Activated naive CD8-positive, alpha-beta T cell treated with anti-CD3 and anti-CD28 coated beads, Interleukin-2, amount 10 ng/mL, durations not matched to agents 7 days and 5 days (primary cell): ENCODE measurements at regions not wholly inside any gene's neighbourhood (a gene's known extent, or its start where the extent isn't known, plus 50 kb on each side); places are given as distances from the start of the nearest gene placed in this dataset.

Experiments used
- ATAC-seq: fragments of 150-1000 bp; cut with Tn5 transposase; one replicate; pipeline ENCODE4 v1.10.0; 2021; ENCODE audit warnings: low read depth, moderate library complexity
- POLR2A ChIA-PET: fragments of 350-600 bp; sonication (Branson Sonifier 250); formaldehyde crosslinking; loops from one replicate; lab custom pipeline; 2021; ENCODE audit warnings: antibody characterized with exemption; lab: Charles Lee
- DNase-seq: peaks from one replicate; pipeline ENCODE4 v3.0.0; 2021
- H3K27ac Mint-ChIP-seq: one replicate; pipeline ENCODE4 v1.8.0; 2022; ENCODE audit warnings: mild to moderate bottlenecking, mixed read lengths
- H3K27me3 Mint-ChIP-seq: one replicate; pipeline ENCODE4 v1.8.0; 2022; ENCODE audit warnings: mild to moderate bottlenecking, moderate library complexity, mixed read lengths
- H3K36me3 Mint-ChIP-seq: one replicate; pipeline ENCODE4 v1.8.0; 2021; ENCODE audit warnings: mild to moderate bottlenecking, mixed read lengths
- H3K4me1 Mint-ChIP-seq: one replicate; pipeline ENCODE4 v1.8.0; 2021; ENCODE audit warnings: mixed read lengths
- H3K4me3 Mint-ChIP-seq: one replicate; pipeline ENCODE4 v1.8.0; 2022; ENCODE audit warnings: mild to moderate bottlenecking, moderate library complexity, mixed read lengths
- H3K9me3 Mint-ChIP-seq: one replicate; pipeline ENCODE4 v1.8.0; 2021; ENCODE audit warnings: mixed read lengths

GRCh38 chr5:53333160-53333559 is 147.3 kb upstream of the FST start:
- H3K36me3 Mint-ChIP-seq: no peaks in the 10 kb centered on the region
- no peak for ATAC-seq
- H3K9me3 Mint-ChIP-seq: no peaks in the 10 kb centered on the region
- H3K27me3 Mint-ChIP-seq: peaks cover 2% of the 10 kb centered on the region
- H3K27ac Mint-ChIP-seq: no peak overlapping the region
- POLR2A ChIA-PET: no interaction called here
- no peaks in the 10 kb centered on the region for H3K4me1 Mint-ChIP-seq
- DNase-seq: no peak
- H3K4me3 Mint-ChIP-seq: no peak overlapping the region

GRCh38 chr5:53334431-53334941 is 145.9 kb upstream of the FST start:
- no peak for ATAC-seq
- no peaks in the 10 kb centered on the region for H3K9me3 Mint-ChIP-seq
- POLR2A ChIA-PET: no interaction called here
- no peak overlapping the region for H3K4me3 Mint-ChIP-seq
- H3K27ac Mint-ChIP-seq: no peak overlapping the region
- no peaks in the 10 kb centered on the region for H3K4me1 Mint-ChIP-seq
- no peak for DNase-seq
- peaks cover 6% of the 10 kb centered on the region for H3K27me3 Mint-ChIP-seq
- no peaks in the 10 kb centered on the region for H3K36me3 Mint-ChIP-seq

GRCh38 chr5:53335115-53335514 is 145.3 kb upstream of the FST start:
- H3K27ac Mint-ChIP-seq: no peak overlapping the region
- no peak overlapping the region for H3K4me3 Mint-ChIP-seq
- no peaks in the 10 kb centered on the region for H3K9me3 Mint-ChIP-seq
- no peaks in the 10 kb centered on the region for H3K36me3 Mint-ChIP-seq
- POLR2A ChIA-PET: no interaction called here
- no peak for ATAC-seq
- peaks cover 6% of the 10 kb centered on the region for H3K27me3 Mint-ChIP-seq
- no peak for DNase-seq
- H3K4me1 Mint-ChIP-seq: no peaks in the 10 kb centered on the region

- Mint-ChIP-seq H3K36me3 (no peaks in the 10 kb centered on the region), H3K4me1 (no peaks in the 10 kb centered on the region), H3K4me3 (no peak overlapping the region), H3K27me3 (peaks cover 6% of the 10 kb centered on the region), H3K27ac (no peak overlapping the region), H3K9me3 (no peaks in the 10 kb centered on the region)
- no peak for DNase-seq
- POLR2A ChIA-PET: no interaction called here
- ATAC-seq: no peak
Observed at GRCh38 chr5:53337827-53338226, 142.6 kb upstream of the FST start.

- POLR2A ChIA-PET: no interaction called here
- ATAC-seq (no peak), DNase-seq (no peak)
- H3K4me1 Mint-ChIP-seq: no peaks in the 10 kb centered on the region
- H3K27me3 Mint-ChIP-seq: peaks cover 6% of the 10 kb centered on the region
- no peaks in the 10 kb centered on the region for H3K9me3 Mint-ChIP-seq
- H3K36me3 Mint-ChIP-seq: no peaks in the 10 kb centered on the region
- no peak overlapping the region for H3K27ac Mint-ChIP-seq
- H3K4me3 Mint-ChIP-seq: no peak overlapping the region
Observed at GRCh38 chr5:53338971-53339370, 141.5 kb upstream of the FST start.

GRCh38 chr5:53339962-53340540 is 140.4 kb upstream of the FST start:
- DNase-seq (no peak), ATAC-seq (no peak)

GRCh38 chr5:53340956-53341750 is 139.3 kb upstream of the FST start:
- POLR2A ChIA-PET: no interaction called here
- ATAC-seq (no peak), DNase-seq (no peak)
- Mint-ChIP-seq H3K9me3 (no peaks in the 10 kb centered on the region), H3K36me3 (no peaks in the 10 kb centered on the region), H3K4me1 (no peaks in the 10 kb centered on the region), H3K27ac (no peak overlapping the region), H3K4me3 (no peak overlapping the region), H3K27me3 (peaks cover 6% of the 10 kb centered on the region)

More at GRCh38 chr5:53339962-53340540, 140.4 kb upstream of the FST start:
- Mint-ChIP-seq H3K36me3 (no peaks in the 10 kb centered on the region), H3K27ac (no peak overlapping the region), H3K9me3 (no peaks in the 10 kb centered on the region), H3K4me1 (no peaks in the 10 kb centered on the region), H3K4me3 (no peak overlapping the region), H3K27me3 (peaks cover 6% of the 10 kb centered on the region)
- POLR2A ChIA-PET: no interaction called here

GRCh38 chr5:53342236-53342635 is 138.2 kb upstream of the FST start:
- DNase-seq (no peak), ATAC-seq (no peak)
- Mint-ChIP-seq H3K27ac (no peak overlapping the region), H3K9me3 (no peaks in the 10 kb centered on the region), H3K4me3 (no peak overlapping the region), H3K4me1 (no peaks in the 10 kb centered on the region), H3K27me3 (peaks cover 6% of the 10 kb centered on the region), H3K36me3 (no peaks in the 10 kb centered on the region)
- POLR2A ChIA-PET: no interaction called here

- Mint-ChIP-seq H3K4me1 (no peaks in the 10 kb centered on the region), H3K4me3 (no peak overlapping the region)
- POLR2A ChIA-PET: no interaction called here
Observed at GRCh38 chr5:53343187-53343586, 137.2 kb upstream of the FST start.

GRCh38 chr5:53350368-53350767 is 130.1 kb upstream of the FST start:
- Mint-ChIP-seq H3K4me3 (no peak overlapping the region), H3K4me1 (no peaks in the 10 kb centered on the region), H3K9me3 (peaks cover 2% of the 10 kb centered on the region), H3K27me3 (no peaks in the 10 kb centered on the region), H3K36me3 (no peaks in the 10 kb centered on the region), H3K27ac (no peak overlapping the region)
- ATAC-seq: no peak
- no peak for DNase-seq
- POLR2A ChIA-PET: no interaction called here

More at GRCh38 chr5:53343187-53343586, 137.2 kb upstream of the FST start:
- ATAC-seq (no peak), DNase-seq (no peak)
- Mint-ChIP-seq H3K27ac (no peak overlapping the region), H3K36me3 (no peaks in the 10 kb centered on the region), H3K27me3 (peaks cover 4% of the 10 kb centered on the region), H3K9me3 (no peaks in the 10 kb centered on the region)

- POLR2A ChIA-PET: no interaction called here
- no peak for ATAC-seq
- no peaks in the 10 kb centered on the region for H3K4me1 Mint-ChIP-seq
Observed at GRCh38 chr5:53350991-53351770, 129.2 kb upstream of the FST start.

GRCh38 chr5:53355316-53355715 is 125.1 kb upstream of the FST start:
- ATAC-seq: no peak
- H3K9me3 Mint-ChIP-seq: peaks cover 5% of the 10 kb centered on the region
- H3K27ac Mint-ChIP-seq: no peak overlapping the region
- no peak for DNase-seq
- H3K4me3 Mint-ChIP-seq: no peak overlapping the region
- no peaks in the 10 kb centered on the region for H3K4me1 Mint-ChIP-seq
- H3K36me3 Mint-ChIP-seq: no peaks in the 10 kb centered on the region
- H3K27me3 Mint-ChIP-seq: no peaks in the 10 kb centered on the region
- POLR2A ChIA-PET: no interaction called here

More at GRCh38 chr5:53350991-53351770, 129.2 kb upstream of the FST start:
- H3K36me3 Mint-ChIP-seq: no peaks in the 10 kb centered on the region
- peaks cover 2% of the 10 kb centered on the region for H3K9me3 Mint-ChIP-seq
- DNase-seq: no peak
- H3K27ac Mint-ChIP-seq: no peak overlapping the region
- no peaks in the 10 kb centered on the region for H3K27me3 Mint-ChIP-seq
- H3K4me3 Mint-ChIP-seq: no peak overlapping the region

- Mint-ChIP-seq H3K4me1 (no peaks in the 10 kb centered on the region), H3K4me3 (no peak overlapping the region), H3K36me3 (no peaks in the 10 kb centered on the region), H3K27ac (no peak overlapping the region), H3K27me3 (no peaks in the 10 kb centered on the region), H3K9me3 (peaks cover 5% of the 10 kb centered on the region)
- POLR2A ChIA-PET: no interaction called here
- ATAC-seq: no peak
- DNase-seq: no peak
Observed at GRCh38 chr5:53355931-53356330, 124.5 kb upstream of the FST start.
